GM12878 (cell line): ENCODE measurements at regions not wholly inside any gene's neighbourhood (a gene's known extent, or its start where the extent isn't known, plus 50 kb on each side); places are given as distances from the start of the nearest gene placed in this dataset.

Experiments used
- ATAC-seq: fragments of 200-7000 bp; cut with Tn5 transposase; 3 replicates; pipeline ENCODE4 v1.9.1; 2020; ENCODE audit warnings: mild to moderate bottlenecking, moderate library complexity
- BruUV-seq: library from RNA; stranded (reverse); fragments of 400-500 nt; replicated peaks from 2 replicates; lab custom pipeline; 2021; lab: Mats Ljungman, UMichigan
- CTCF ChIA-PET: fragments of 300-600 bp; sonication (Branson Sonifier 250); formaldehyde crosslinking; extraction: SDS; loops from one replicate; lab custom pipeline; 2021; ENCODE audit warnings: inconsistent platforms; lab: Yijun Ruan, JAX
- POLR2A ChIA-PET: fragments of 350-600 bp; formaldehyde crosslinking; extraction: SDS; loops from one replicate; lab custom pipeline; 2021; ENCODE audit warnings: inconsistent platforms; lab: Charles Lee
- RAD21 ChIA-PET: fragments of 300-600 bp; sonication (Branson Sonifier 250); formaldehyde crosslinking; loops from one replicate; lab custom pipeline; 2023; ENCODE audit warnings: antibody characterized with exemption; ENCODE audit not compliant: unreplicated experiment; lab: Charles Lee
- SMC1A ChIA-PET: fragments of 300-600 bp; sonication (Branson Sonifier 250); formaldehyde crosslinking; loops from one replicate; lab custom pipeline; 2023; ENCODE audit not compliant: unreplicated experiment, uncharacterized antibody; lab: Charles Lee
- DNase-seq: peaks from one replicate; pipeline ENCODE4 v3.0.0-alpha.2; 2011; ENCODE audit warnings: low read depth, low spot score
- FAIRE-seq: peaks from 3 replicates; lab custom pipeline; 2011; peaks lifted over from hg19 to GRCh38; lab: Jason Lieb, UNC
- H2AFZ ChIP-seq: 2 replicates; pipeline ENCODE4 v1.6.0; 2011; ENCODE audit warnings: low read depth, low read length, control low read depth; ENCODE audit not compliant: control insufficient read depth
- H3K27ac ChIP-seq: 2 replicates; pipeline ENCODE4 v1.5.1; 2011; ENCODE audit warnings: control low read depth; ENCODE audit not compliant: control insufficient read depth, insufficient read depth
- H3K27me3 ChIP-seq, 2 experiments: replicated peaks in 1 of 2; 2 replicates each; pipeline versions ENCODE4 v1.6.0 to v1.6.1; 2011; ENCODE audit warnings: low read length in 1 of 2; ENCODE audit not compliant: control insufficient read depth in 2 of 2, insufficient read depth in 2 of 2
- H3K36me3 ChIP-seq, 2 experiments: 2 replicates each; pipeline ENCODE4 v1.5.1; 2011; ENCODE audit warnings: low read length in 1 of 2; ENCODE audit not compliant: control insufficient read depth in 2 of 2, insufficient read depth in 2 of 2
- H3K4me1 ChIP-seq: 2 replicates; pipeline ENCODE4 v1.6.1; 2011; ENCODE audit warnings: mild to moderate bottlenecking, low read length, moderate library complexity, mixed read lengths; ENCODE audit not compliant: control insufficient read depth, insufficient read depth
- H3K4me2 ChIP-seq: 2 replicates; pipeline ENCODE4 v1.6.0; 2011; ENCODE audit warnings: control low read depth; ENCODE audit not compliant: control insufficient read depth, insufficient read depth
- H3K4me3 ChIP-seq: fragments of 200-600 bp; sonication (generic); 2 replicates; pipeline ENCODE4 v1.5.1; 2016
- H3K79me2 ChIP-seq: 2 replicates; pipeline ENCODE4 v1.6.0; 2011; ENCODE audit warnings: low read length; ENCODE audit not compliant: control insufficient read depth, insufficient read depth
- H3K9ac ChIP-seq: 2 replicates; pipeline ENCODE4 v1.8.0; 2011; ENCODE audit warnings: low read length, control low read depth, mixed read lengths; ENCODE audit not compliant: control insufficient read depth, insufficient read depth
- H3K9me3 ChIP-seq: replicated peaks from 3 replicates; pipeline ENCODE4 v1.5.1; 2011; ENCODE audit warnings: mild to moderate bottlenecking, low read length; ENCODE audit not compliant: control insufficient read depth, insufficient read depth
- H4K20me1 ChIP-seq: 2 replicates; pipeline ENCODE4 v1.6.0; 2011; ENCODE audit not compliant: control insufficient read depth, insufficient read depth
- BRCA1 ChIP-seq: IDR thresholded peaks from 2 replicates; pipeline ENCODE4 v1.6.1; 2011; ENCODE audit warnings: low read depth, low read length, improper control_type of control experiment
- CTCF ChIP-seq, 3 experiments: IDR thresholded peaks in 2 of 3; conservative IDR thresholded peaks in 1 of 3; 2 replicates each; pipeline ENCODE4 v1.5.1; 2011; ENCODE audit warnings: low read depth in 3 of 3, low read length in 3 of 3, mild to moderate bottlenecking in 3 of 3, control low read depth in 2 of 3, moderate library complexity in 2 of 3, inconsistent platforms in 1 of 3, mixed read lengths in 1 of 3; ENCODE audit not compliant: control insufficient read depth in 2 of 3, insufficient read depth in 1 of 3; ENCODE audit errors: extremely low read depth in 1 of 3
- GATAD2B ChIP-seq: fragments of 450-650 bp; conservative IDR thresholded peaks from 2 replicates; pipeline ENCODE4 v1.6.1; 2017; ENCODE audit warnings: low read depth, mild to moderate bottlenecking, moderate library complexity
- HDAC6 ChIP-seq: fragments of 200-600 bp; sonication (generic); IDR thresholded peaks from one replicate; pipeline ENCODE4 v1.8.0; 2017; ENCODE audit warnings: antibody characterized with exemption; ENCODE audit not compliant: unreplicated experiment
- HSF1 ChIP-seq: fragments of 150-350 bp; IDR thresholded peaks from 2 replicates; pipeline ENCODE4 v1.6.1; 2014; ENCODE audit warnings: mild to moderate bottlenecking, low read depth, low read length
- IKZF1 ChIP-seq: fragments of 450-650 bp; conservative IDR thresholded peaks from 2 replicates; pipeline ENCODE4 v1.6.1; 2017; ENCODE audit warnings: antibody characterized with exemption, mild to moderate bottlenecking
- IRF4 ChIP-seq: IDR thresholded peaks from 2 replicates; pipeline ENCODE4 v1.6.1; 2011; ENCODE audit warnings: low read depth, low read length
- KAT2A ChIP-seq: conservative IDR thresholded peaks from 2 replicates; pipeline ENCODE4 v1.6.1; 2011; ENCODE audit warnings: low read depth, low read length; ENCODE audit not compliant: control insufficient read depth
- MEF2A ChIP-seq: IDR thresholded peaks from 2 replicates; pipeline ENCODE4 v1.6.1; 2011; ENCODE audit warnings: low read depth, mild to moderate bottlenecking, low read length, moderate library complexity; ENCODE audit not compliant: insufficient read depth
- NR2C1 ChIP-seq: fragments of 450-650 bp; IDR thresholded peaks from 2 replicates; pipeline ENCODE4 v1.6.1; 2017; ENCODE audit warnings: antibody characterized with exemption, mild to moderate bottlenecking, moderate library complexity
- PML ChIP-seq: IDR thresholded peaks from 2 replicates; pipeline ENCODE4 v1.6.1; 2012; ENCODE audit warnings: low read length, inconsistent platforms
- TCF3 ChIP-seq: IDR thresholded peaks from 2 replicates; pipeline ENCODE4 v1.6.1; 2012; ENCODE audit warnings: low read depth, mild to moderate bottlenecking, low read length, borderline replicate concordance; ENCODE audit not compliant: insufficient read depth
- WRNIP1 ChIP-seq: IDR thresholded peaks from 2 replicates; pipeline ENCODE4 v1.6.1; 2011; ENCODE audit warnings: low read depth, low read length, improper control_type of control experiment, borderline replicate concordance
- ZBED1 ChIP-seq: IDR thresholded peaks from 2 replicates; pipeline ENCODE4 v1.6.1; 2016; ENCODE audit warnings: borderline replicate concordance
- ZBTB40 ChIP-seq: fragments of 450-650 bp; IDR thresholded peaks from 2 replicates; pipeline ENCODE4 v1.6.1; 2016; ENCODE audit warnings: mild to moderate bottlenecking, moderate library complexity, borderline replicate concordance
- ZNF274 ChIP-seq: IDR thresholded peaks from one replicate; pipeline ENCODE4 v1.8.0; 2011; ENCODE audit not compliant: insufficient read length, insufficient read depth
- ZNF622 ChIP-seq: fragments of 450-650 bp; IDR thresholded peaks from 2 replicates; pipeline ENCODE4 v1.6.1; 2017; ENCODE audit warnings: mild to moderate bottlenecking, inconsistent platforms
- WGBS: methylation state at CpG from one replicate; pipeline ENCODE4 v1.1.6; 2016; ENCODE audit warnings: low lambda C conversion rate; ENCODE audit not compliant: insufficient replicate concordance, insufficient coverage; ENCODE audit errors: missing lambda C conversion rate; 5-methylcytosine and 5-hydroxymethylcytosine counted together
- in situ Hi-C: fragments of 300-500 bp; cut with MboI; formaldehyde crosslinking; loops from 9 replicates; pipeline ENCODE4 v1.14.3; 2018; ENCODE audit warnings: mixed read lengths
- intact Hi-C: fragments of 100-400 bp; cut with micrococcal nuclease; formaldehyde crosslinking; loops from one replicate; pipeline ENCODE4 v1.14.2; 2022; ENCODE audit not compliant: unreplicated experiment

- ATAC-seq, result no peak
- Histone ChIP-seq H3K79me2 (no peaks in the 10 kb centered on the region), H3K27me3 (no peaks in the 10 kb centered on the region), H3K36me3 (peaks cover 0 to 3% of the 10 kb centered on the region in 2 experiments; a peak in 1 of 4 replicates), H3K4me1 (peaks cover 3% of the 10 kb centered on the region; the same call in 1 of the 2 replicates), H3K4me3 (no peak overlapping the region), H2AFZ (no peak overlapping the region), H3K9ac (no peak overlapping the region), H3K9me3 (no peaks in the 10 kb centered on the region), H4K20me1 (no peaks in the 10 kb centered on the region), H3K4me2 (no peak overlapping the region), H3K27ac (no peak overlapping the region)
- in situ Hi-C loops, result no loop called here
- DNase-seq, result no peak
- FAIRE-seq, result no peak
- BruUV-seq, result no TSS peak
- ChIA-PET RAD21 (interaction anchor here (1.1 to 1.5 kb wide), 4 partner anchors 14 to 79 kb away, joined by 3 to 5 read pairs (median 4); no protein-coding TSS in a partner anchor), CTCF (interaction anchor here (0.6 to 1.1 kb wide), 2 partner anchors 11 to 19 kb away, joined by 3 to 4 read pairs; no protein-coding TSS in a partner anchor), SMC1A (interaction anchor here (1.1 to 11.9 kb wide), 6 partner anchors 9 to 94 kb away, joined by 3 to 149 read pairs (median 6); no protein-coding TSS in a partner anchor), POLR2A (no interaction called here)
- intact Hi-C loops, result no loop called here
- 87% methylated on average over 4 of the region's 4 CpGs for WGBS
- TF ChIP-seq ZBED1 (no peak), GATAD2B (no peak), PML (no peak), ZNF274 (no peak), TCF3 (no peak), ZBTB40 (no peak), MEF2A (no peak), IKZF1 (no peak), KAT2A (no peak), ZNF622 (no peak), NR2C1 (no peak), IRF4 (no peak), HDAC6 (no peak), WRNIP1 (no peak), CTCF (IDR thresholded peaks at IDR 0.05 in 2 of 3, conservative IDR thresholded peaks at IDR 0.05 in 1 of 3; ENCODE audit: control insufficient read depth in 2 of 3, extremely low read depth in 1 of 3, insufficient read depth in 1 of 3, low read depth in 3 of 3, low read length in 3 of 3) (no peak), BRCA1 (no peak), HSF1 (no peak)
Measured at GRCh38 chr2:64233376-64233922, 89.2 kb upstream of the PELI1 start.
